MCF 10A (cell line): ENCODE measurements at regions not wholly inside any gene's neighbourhood (a gene's known extent, or its start where the extent isn't known, plus 50 kb on each side); places are given as distances from the start of the nearest gene placed in this dataset.

ENCODE experiments used
- BruUV-seq: library from RNA; stranded (reverse); fragments of 400-500 nt; replicated peaks from 2 replicates; lab custom pipeline; 2021; lab: Mats Ljungman, UMichigan
- CTCF ChIA-PET: fragments of 300-600 bp; sonication (Branson Sonifier 250); formaldehyde crosslinking; extraction: SDS; loops from one replicate; lab custom pipeline; 2021; ENCODE audit warnings: antibody characterized with exemption, inconsistent platforms; lab: Yijun Ruan, JAX
- POLR2A ChIA-PET: fragments of 300-600, 350-650 bp; sonication (Branson Sonifier 250); formaldehyde crosslinking; extraction: SDS; loops from one replicate; lab custom pipeline; 2020; ENCODE audit warnings: antibody characterized with exemption, inconsistent platforms; lab: Yijun Ruan, JAX
- DNase-seq: peaks from one replicate; pipeline ENCODE4 v3.0.0-alpha.2; 2018; ENCODE audit not compliant: unreplicated experiment
- H3K27ac Mint-ChIP-seq: one replicate; pipeline ENCODE4 v1.8.0; 2022; ENCODE audit warnings: mild to moderate bottlenecking, low read depth, mixed read lengths; ENCODE audit not compliant: unreplicated experiment
- H3K27me3 Mint-ChIP-seq: one replicate; pipeline ENCODE4 v1.8.0; 2022; ENCODE audit warnings: mixed read lengths; ENCODE audit not compliant: insufficient read depth, unreplicated experiment
- H3K36me3 Mint-ChIP-seq: one replicate; pipeline ENCODE4 v1.8.0; 2022; ENCODE audit warnings: mild to moderate bottlenecking, moderate library complexity, mixed read lengths; ENCODE audit not compliant: insufficient read depth, unreplicated experiment
- H3K4me1 Mint-ChIP-seq: one replicate; pipeline ENCODE4 v1.8.0; 2022; ENCODE audit warnings: mixed read lengths; ENCODE audit not compliant: insufficient read depth, unreplicated experiment
- H3K4me3 Mint-ChIP-seq: one replicate; pipeline ENCODE4 v1.8.0; 2022; ENCODE audit warnings: mild to moderate bottlenecking, moderate library complexity, mixed read lengths; ENCODE audit not compliant: unreplicated experiment
- H3K9me3 Mint-ChIP-seq: one replicate; pipeline ENCODE4 v1.8.0; 2022; ENCODE audit warnings: mixed read lengths; ENCODE audit not compliant: unreplicated experiment
- CTCF ChIP-seq: fragments of 200-600 bp; IDR thresholded peaks from one replicate; pipeline ENCODE4 v1.8.0; 2022; ENCODE audit warnings: antibody characterized with exemption, mild to moderate bottlenecking; ENCODE audit not compliant: unreplicated experiment
- intact Hi-C: fragments of 100-400 bp; cut with micrococcal nuclease; formaldehyde crosslinking; loops from 2 replicates; pipeline ENCODE4 v1.14.1; 2022

- Mint-ChIP-seq H3K4me3 (no peak overlapping the region), H3K27ac (no peak overlapping the region), H3K4me1 (no peaks in the 10 kb centered on the region), H3K9me3 (peaks cover 7% of the 10 kb centered on the region), H3K36me3 (no peaks in the 10 kb centered on the region), H3K27me3 (no peaks in the 10 kb centered on the region)
- DNase-seq: no peak
- no TSS peak for BruUV-seq
- ChIA-PET POLR2A (interaction anchor here (0.7 kb wide), 1 partner anchor 71 kb away, joined by 3 read pairs; no protein-coding TSS in a partner anchor), CTCF (no interaction called here)
- no peak for TF ChIP-seq CTCF
- intact Hi-C loops: no loop called here
Measured at GRCh38 chr16:86844695-86845094, 266.3 kb downstream of the FOXL1 start.

- Mint-ChIP-seq H3K4me3 (no peak overlapping the region), H3K27me3 (no peaks in the 10 kb centered on the region), H3K27ac (no peak overlapping the region), H3K36me3 (no peaks in the 10 kb centered on the region), H3K4me1 (no peaks in the 10 kb centered on the region), H3K9me3 (peaks cover 7% of the 10 kb centered on the region)
- TF ChIP-seq CTCF: no peak
- CTCF ChIA-PET: no interaction called here
- BruUV-seq: no TSS peak
- no peak for DNase-seq
- POLR2A ChIA-PET: no interaction called here
- intact Hi-C loops: no loop called here
Measured at GRCh38 chr16:86846136-86846535, 267.8 kb downstream of the FOXL1 start.

DNA sequence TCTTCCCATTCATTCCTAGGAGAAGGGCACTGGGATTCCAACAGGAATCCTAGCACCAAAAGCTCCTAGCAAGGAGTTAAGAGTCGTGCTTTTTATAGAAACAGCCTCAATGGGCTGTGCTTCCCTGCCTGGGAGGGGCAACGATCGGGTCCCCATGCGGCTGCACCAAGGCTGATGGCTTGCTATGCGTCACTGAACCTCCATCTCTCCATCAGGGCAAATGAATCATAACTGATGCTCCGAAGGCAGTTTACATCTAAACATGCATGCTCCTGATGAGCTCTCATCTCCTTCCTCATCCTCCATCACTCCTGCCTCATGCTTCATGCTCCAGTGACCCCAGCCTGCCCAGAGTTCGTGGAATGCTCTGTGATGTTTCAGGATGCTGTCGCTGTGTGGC lies 270.5 kb downstream of the FOXL1 start:
- ChIA-PET CTCF (interaction anchor here (0.7 to 1.1 kb wide), 2 partner anchors 16 to 430 kb away, joined by 3 read pairs; no protein-coding TSS in a partner anchor), POLR2A (no interaction called here)
- Mint-ChIP-seq H3K36me3 (no peaks in the 10 kb centered on the region), H3K4me1 (no peaks in the 10 kb centered on the region), H3K9me3 (peaks cover 7% of the 10 kb centered on the region), H3K4me3 (no peak overlapping the region), H3K27ac (no peak overlapping the region), H3K27me3 (no peaks in the 10 kb centered on the region)
- no peak for TF ChIP-seq CTCF
- DNase-seq: no peak
- intact Hi-C loops: no loop called here
- BruUV-seq: no TSS peak

- no peaks in the 10 kb centered on the region for H3K27me3 Mint-ChIP-seq
- no TSS peak for BruUV-seq
- no peak for DNase-seq
- H3K4me3 Mint-ChIP-seq: no peak overlapping the region
- ChIA-PET CTCF (no interaction called here), POLR2A (no interaction called here)
- H3K4me1 Mint-ChIP-seq: no peaks in the 10 kb centered on the region
- peaks cover 7% of the 10 kb centered on the region for H3K9me3 Mint-ChIP-seq
- H3K27ac Mint-ChIP-seq: no peak overlapping the region
- intact Hi-C loops: no loop called here
- no peak for TF ChIP-seq CTCF
- no peaks in the 10 kb centered on the region for H3K36me3 Mint-ChIP-seq
Measured at GRCh38 chr16:86850670-86851069, 272.3 kb downstream of the FOXL1 start.
